GM12891 (cell line): ENCODE measurements at regions not wholly inside any gene's neighbourhood (a gene's known extent, or its start where the extent isn't known, plus 50 kb on each side); places are given as distances from the start of the nearest gene placed in this dataset.
"Not testable (repeated sequence)": the region's sequence is repeated elsewhere in the genome, so short reads cannot be mapped to it uniquely, and the experiment has no call there.

Experiments
- DNase-seq: peaks from one replicate; pipeline ENCODE4 v3.0.0; 2011; ENCODE audit warnings: low spot score; ENCODE audit not compliant: insufficient read length
- FAIRE-seq: peaks from 2 replicates; lab custom pipeline; 2011; peaks lifted over from hg19 to GRCh38; lab: Jason Lieb, UNC
- PAX5 ChIP-seq: IDR thresholded peaks from 2 replicates; pipeline ENCODE4 v1.6.1; 2011; ENCODE audit warnings: low read length, moderate library complexity, mild to moderate bottlenecking; ENCODE audit not compliant: insufficient read depth, severe bottlenecking
- POLR2A ChIP-seq: IDR thresholded peaks from 2 replicates; pipeline ENCODE4 v1.6.1; 2011; ENCODE audit warnings: low read depth, low read length, control low read depth
- POLR2AphosphoS5 ChIP-seq: IDR thresholded peaks from 2 replicates; pipeline ENCODE4 v1.6.1; 2011; ENCODE audit warnings: low read depth, low read length, control low read depth
- POU2F2 ChIP-seq: IDR thresholded peaks from 2 replicates; pipeline ENCODE4 v1.6.1; 2011; ENCODE audit warnings: low read depth, mild to moderate bottlenecking, control low read depth, low read length, moderate library complexity
- SPI1 ChIP-seq: IDR thresholded peaks from 2 replicates; pipeline ENCODE4 v1.6.1; 2011; ENCODE audit warnings: low read depth, low read length, control low read depth
- TAF1 ChIP-seq: IDR thresholded peaks from 2 replicates; pipeline ENCODE4 v1.6.1; 2011; ENCODE audit warnings: low read depth, low read length, control low read depth

- TF ChIP-seq POLR2A, result no peak
- peak; percentile 29; the same call in 1 of the 2 replicates for TF ChIP-seq SPI1
- DNase-seq, result no peak
- no peak for FAIRE-seq
These were observed 106.5 kb upstream of the SIMC1 start for GRCh38 chr5:176131771-176132170.

DNA sequence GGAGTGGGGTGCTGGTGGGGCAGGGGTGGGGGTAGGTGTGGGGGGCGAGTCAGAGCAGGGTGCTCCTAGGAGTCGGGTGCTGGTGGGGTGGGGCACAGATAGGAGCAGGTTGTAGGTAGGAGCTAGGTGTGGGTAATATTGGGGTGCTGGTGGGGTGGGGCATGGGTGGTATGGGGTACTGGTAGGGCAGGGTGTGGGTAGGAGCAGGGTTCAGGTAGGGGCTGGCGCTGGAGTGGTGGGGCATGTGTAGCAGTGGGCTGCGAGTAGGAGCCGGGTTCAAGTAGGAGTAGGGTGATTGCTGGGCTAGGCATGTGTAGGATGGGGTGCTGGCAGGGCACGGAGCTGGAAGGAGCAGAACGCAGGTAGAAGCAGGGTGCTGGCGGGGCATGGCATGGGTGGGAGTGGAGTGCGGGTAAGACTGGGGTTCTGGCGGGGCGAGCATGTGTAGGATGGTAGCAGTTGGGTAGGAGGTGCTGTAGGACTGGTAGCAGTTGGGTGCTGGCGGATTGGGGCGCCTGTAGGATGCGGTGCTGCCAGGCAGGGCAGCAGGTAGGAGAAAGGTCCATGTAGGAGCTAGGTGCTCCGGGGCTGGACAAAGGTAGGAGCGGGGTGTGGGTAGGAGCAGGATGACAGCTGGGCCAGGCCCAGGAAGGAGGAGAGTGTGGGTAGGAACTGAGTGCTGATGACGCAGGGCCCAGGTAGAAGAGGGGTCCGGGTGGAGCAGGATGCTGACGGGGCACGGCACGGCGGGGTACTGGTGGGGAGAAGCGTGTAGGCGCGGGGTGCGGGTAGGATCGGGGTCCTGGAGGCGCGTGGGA, 105.5 kb upstream of the SIMC1 start:
- no peak for TF ChIP-seq PAX5
- TF ChIP-seq POU2F2, result no peak
- no peak for TF ChIP-seq POLR2A
- TF ChIP-seq POLR2AphosphoS5, result no peak
- TF ChIP-seq SPI1, result no peak
- no peak for TF ChIP-seq TAF1
- FAIRE-seq (no peak), DNase-seq (no peak)

GRCh38 chr5:176133289-176133870, 104.8 kb upstream of the SIMC1 start:
- TF ChIP-seq POU2F2 (no peak), SPI1 (no peak), POLR2A (no peak), TAF1 (no peak), PAX5 (no peak), POLR2AphosphoS5 (no peak)

GRCh38 chr5:176133877-176134276, 104.3 kb upstream of the SIMC1 start:
- no peak for DNase-seq
- TF ChIP-seq POU2F2 (no peak), SPI1 (no peak), TAF1 (no peak), POLR2AphosphoS5 (no peak), POLR2A (no peak), PAX5 (no peak)
- FAIRE-seq, result no peak

More at GRCh38 chr5:176133289-176133870, 104.8 kb upstream of the SIMC1 start:
- no peak for FAIRE-seq
- DNase-seq, result no peak

DNA sequence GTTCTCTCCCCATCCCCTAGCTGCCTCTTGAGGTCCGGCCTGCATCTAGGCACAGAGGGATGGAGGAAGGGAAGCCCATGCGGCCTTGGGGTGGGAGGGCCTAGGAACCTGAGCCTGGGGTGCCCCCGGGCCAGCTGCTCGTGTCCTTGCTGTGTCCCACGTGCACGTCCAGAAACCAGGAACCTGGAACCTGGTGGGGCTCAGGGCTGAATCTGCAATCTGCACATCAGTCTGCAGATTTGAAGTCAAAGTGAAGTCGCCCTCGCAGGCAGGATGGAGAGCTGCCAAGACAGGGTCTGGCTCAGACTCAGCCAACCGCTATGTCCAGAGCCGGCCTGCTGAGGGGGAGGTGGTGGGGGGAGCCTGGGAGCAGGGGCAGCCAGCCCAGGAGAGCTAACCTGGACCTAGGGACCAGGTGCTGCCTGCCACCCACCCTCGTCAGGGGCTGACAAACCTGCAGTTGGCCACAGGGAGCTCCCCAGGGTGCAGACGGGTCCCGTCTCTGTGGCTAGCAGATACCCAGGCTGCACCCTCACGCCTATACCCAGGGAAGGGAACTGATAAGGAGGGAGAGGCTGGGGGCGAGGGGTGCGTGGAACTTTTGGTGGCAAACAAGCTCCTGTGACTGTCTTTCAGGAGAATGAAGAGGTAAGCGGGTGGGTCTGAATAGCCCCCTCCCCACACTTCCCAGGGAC, 103.5 kb upstream of the SIMC1 start:
- DNase-seq (no peak), FAIRE-seq (no peak)
- TF ChIP-seq TAF1, result no peak

DNA sequence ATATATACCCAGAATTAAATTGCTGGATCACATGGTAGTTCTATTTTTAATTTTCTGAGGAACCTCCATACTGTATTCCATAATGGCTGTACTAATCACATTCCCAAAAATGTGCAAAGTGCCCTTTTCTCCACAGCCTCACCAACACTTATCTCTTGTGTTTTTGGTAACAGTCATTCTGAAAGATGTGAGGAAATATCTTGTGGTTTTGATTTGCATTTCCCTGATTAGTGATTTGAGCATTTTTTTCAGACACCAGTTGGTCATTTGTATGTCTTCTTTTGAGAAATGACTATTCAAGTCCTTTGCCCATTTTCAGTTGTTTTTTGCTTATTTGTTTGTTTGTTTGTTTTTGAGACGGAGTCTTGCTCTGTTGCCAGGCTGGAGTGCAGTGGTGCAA, 98.1 kb upstream of the SIMC1 start:
- not testable (repeated sequence) for FAIRE-seq, DNase-seq

DNA sequence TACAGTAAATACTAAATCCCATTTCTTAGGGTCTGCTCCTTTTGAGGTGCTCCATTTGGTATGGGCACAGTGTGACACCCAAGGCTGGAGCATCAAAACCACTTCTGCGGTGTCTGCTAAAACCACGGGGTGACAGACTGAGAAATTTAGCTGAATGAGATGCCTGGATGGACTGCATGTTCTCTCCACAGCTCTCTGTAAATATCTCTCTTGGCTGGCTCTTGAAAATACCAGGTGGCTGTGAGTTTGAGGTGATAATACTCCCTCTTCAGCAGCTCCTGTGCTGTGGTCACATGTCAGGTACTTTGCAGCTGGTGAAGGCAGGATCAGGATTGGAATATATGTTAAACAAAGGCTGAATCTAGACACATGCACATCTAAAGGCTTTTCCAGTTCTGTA, 93.7 kb upstream of the SIMC1 start:
- no peak for DNase-seq
- FAIRE-seq, result no peak
- TF ChIP-seq SPI1 (no peak), TAF1 (no peak), POLR2AphosphoS5 (no peak), POU2F2 (no peak), POLR2A (no peak), PAX5 (no peak)

DNA sequence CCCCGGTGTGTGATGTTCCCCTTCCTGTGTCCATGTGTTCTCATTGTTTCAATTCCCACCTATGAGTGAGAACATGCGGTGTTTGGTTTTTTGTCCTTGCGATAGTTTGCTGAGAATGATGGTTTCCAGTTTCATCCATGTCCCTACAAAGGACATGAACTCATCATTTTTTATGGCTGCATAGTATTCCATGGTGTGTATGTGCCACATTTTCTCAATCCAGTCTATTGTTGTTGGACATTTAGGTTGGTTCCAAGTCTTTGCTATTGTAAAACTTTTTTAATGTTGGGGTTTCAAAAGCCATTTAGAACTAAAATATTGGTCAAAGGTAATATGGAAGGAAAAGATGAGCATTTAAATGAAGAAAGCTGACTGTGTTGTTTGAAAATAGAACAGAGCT, 88.3 kb upstream of the SIMC1 start:
- DNase-seq, FAIRE-seq: not testable (repeated sequence)

DNA sequence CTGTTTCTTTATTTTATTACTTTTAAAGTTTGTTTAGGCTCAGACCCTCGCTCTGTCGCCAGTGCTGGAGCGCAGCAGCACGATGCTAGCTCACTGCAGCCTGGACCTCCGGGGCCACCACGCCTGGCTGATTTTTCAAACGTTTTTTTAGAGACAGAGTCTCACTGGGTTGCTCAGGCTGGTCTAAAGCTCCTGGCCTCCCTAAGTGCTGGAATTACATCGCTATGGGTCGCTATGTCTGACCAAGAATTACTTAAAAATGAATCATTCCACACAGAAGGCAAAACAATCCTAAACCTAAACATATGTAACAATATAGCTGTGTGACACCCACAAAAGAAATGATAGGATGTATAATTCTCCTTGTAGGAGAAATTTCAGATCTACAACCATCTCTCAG, 86.9 kb upstream of the SIMC1 start:
- DNase-seq (no peak), FAIRE-seq (no peak)
- TF ChIP-seq POLR2AphosphoS5 (no peak), SPI1 (no peak), TAF1 (no peak), POU2F2 (no peak), PAX5 (no peak), POLR2A (no peak)

GRCh38 chr5:176152191-176152929, 85.9 kb upstream of the SIMC1 start:
- FAIRE-seq (no peak), DNase-seq (no peak)
- TF ChIP-seq TAF1 (no peak), POU2F2 (no peak), SPI1 (no peak), POLR2AphosphoS5 (no peak), PAX5 (no peak), POLR2A (no peak)
